22Rv1 (cell line): ENCODE measurements at regions not wholly inside any gene's neighbourhood (a gene's known extent, or its start where the extent isn't known, plus 50 kb on each side); places are given as distances from the start of the nearest gene placed in this dataset.

Experiments
- H3K27ac ChIP-seq: fragments of 450-650 bp; 2 replicates; pipeline ENCODE4 v1.5.1; 2017
- CTCF ChIP-seq: fragments of 450-650 bp; IDR thresholded peaks from 2 replicates; pipeline ENCODE4 v1.5.1; 2017; ENCODE audit warnings: mild to moderate bottlenecking
- ZFX ChIP-seq: fragments of 450-650 bp; IDR thresholded peaks from 2 replicates; pipeline ENCODE4 v1.6.1; 2017; ENCODE audit warnings: antibody characterized with exemption, borderline replicate concordance

- H3K27ac ChIP-seq: no peak overlapping the region
- TF ChIP-seq CTCF: no peak
- no peak for TF ChIP-seq ZFX
Observed at GRCh38 chr5:105150323-105150722, 1587.7 kb upstream of the NUDT12 start.

GRCh38 chr5:105146867-105147266 is 1584.3 kb upstream of the NUDT12 start:
- H3K27ac ChIP-seq: no peak overlapping the region
- no peak for TF ChIP-seq ZFX
- TF ChIP-seq CTCF: no peak

- H3K27ac ChIP-seq: no peak overlapping the region
- TF ChIP-seq CTCF (no peak), ZFX (no peak)
Observed at GRCh38 chr5:105145152-105145551, 1582.6 kb upstream of the NUDT12 start.

GRCh38 chr5:105134328-105134727 is 1571.7 kb upstream of the NUDT12 start:
- TF ChIP-seq ZFX: no peak
- no peak for TF ChIP-seq CTCF
- H3K27ac ChIP-seq: no peak overlapping the region

GRCh38 chr5:105133087-105133486 is 1570.5 kb upstream of the NUDT12 start:
- H3K27ac ChIP-seq: no peak overlapping the region
- TF ChIP-seq ZFX (no peak), CTCF (no peak)

GRCh38 chr5:105132581-105132980 is 1570.0 kb upstream of the NUDT12 start:
- H3K27ac ChIP-seq: no peak overlapping the region
- TF ChIP-seq ZFX (no peak), CTCF (no peak)

- TF ChIP-seq ZFX (no peak), CTCF (no peak)
- no peak overlapping the region for H3K27ac ChIP-seq
Observed at GRCh38 chr5:105131045-105131444, 1568.5 kb upstream of the NUDT12 start.
